OCI-LY3 (cell line): ENCODE measurements at regions not wholly inside any gene's neighbourhood (a gene's known extent, or its start where the extent isn't known, plus 50 kb on each side); places are given as distances from the start of the nearest gene placed in this dataset.

Experiments
- EZH2phosphoT487 ChIP-seq: fragments of 200-600 bp; shearing (Covaris generic); IDR thresholded peaks from 2 replicates; pipeline ENCODE4 v1.6.1; 2018; ENCODE audit warnings: antibody characterized with exemption, mixed run types, low read depth
- TF ChIP-seq, protein P1 (sequence below): fragments of 200-600, 300-600 bp; sonication (generic); IDR thresholded peaks from 2 replicates; pipeline ENCODE4 v1.5.1; 2014; ENCODE audit warnings: antibody characterized with exemption, low read length, low read depth

DNA sequence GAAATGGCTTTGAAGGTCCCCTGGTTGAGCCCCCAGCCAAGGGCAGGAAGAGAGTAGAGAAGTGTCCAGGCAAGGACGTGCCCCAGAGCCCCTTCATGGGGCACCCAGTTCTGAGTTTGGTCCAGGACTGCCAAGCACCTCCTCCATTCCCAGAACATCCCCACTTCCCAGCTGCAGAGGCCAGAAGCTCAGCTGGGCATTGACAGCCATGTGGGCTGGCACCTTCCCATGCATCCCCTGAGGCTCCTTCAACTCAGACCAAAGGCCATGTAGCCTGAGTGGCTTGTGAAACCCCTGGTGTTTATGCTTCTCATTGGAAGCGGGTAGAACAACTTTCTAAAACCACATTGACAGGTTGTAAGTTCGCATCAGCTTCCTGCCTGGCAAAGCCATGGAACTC lies 789.6 kb downstream of the TBC1D22A start:
- TF ChIP-seq, protein P1, sequence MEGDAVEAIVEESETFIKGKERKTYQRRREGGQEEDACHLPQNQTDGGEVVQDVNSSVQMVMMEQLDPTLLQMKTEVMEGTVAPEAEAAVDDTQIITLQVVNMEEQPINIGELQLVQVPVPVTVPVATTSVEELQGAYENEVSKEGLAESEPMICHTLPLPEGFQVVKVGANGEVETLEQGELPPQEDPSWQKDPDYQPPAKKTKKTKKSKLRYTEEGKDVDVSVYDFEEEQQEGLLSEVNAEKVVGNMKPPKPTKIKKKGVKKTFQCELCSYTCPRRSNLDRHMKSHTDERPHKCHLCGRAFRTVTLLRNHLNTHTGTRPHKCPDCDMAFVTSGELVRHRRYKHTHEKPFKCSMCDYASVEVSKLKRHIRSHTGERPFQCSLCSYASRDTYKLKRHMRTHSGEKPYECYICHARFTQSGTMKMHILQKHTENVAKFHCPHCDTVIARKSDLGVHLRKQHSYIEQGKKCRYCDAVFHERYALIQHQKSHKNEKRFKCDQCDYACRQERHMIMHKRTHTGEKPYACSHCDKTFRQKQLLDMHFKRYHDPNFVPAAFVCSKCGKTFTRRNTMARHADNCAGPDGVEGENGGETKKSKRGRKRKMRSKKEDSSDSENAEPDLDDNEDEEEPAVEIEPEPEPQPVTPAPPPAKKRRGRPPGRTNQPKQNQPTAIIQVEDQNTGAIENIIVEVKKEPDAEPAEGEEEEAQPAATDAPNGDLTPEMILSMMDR: no peak
- TF ChIP-seq EZH2phosphoT487: no peak
